HEK293T (cell line): ENCODE measurements at regions not wholly inside any gene's neighbourhood (a gene's known extent, or its start where the extent isn't known, plus 50 kb on each side); places are given as distances from the start of the nearest gene placed in this dataset.

ENCODE experiments used
- ARNT ChIP-seq: fragments of 450-650 bp; IDR thresholded peaks from 2 replicates; pipeline ENCODE4 v1.6.1; 2017; ENCODE audit warnings: mild to moderate bottlenecking
- BHLHE40 ChIP-seq: fragments of 450-650 bp; IDR thresholded peaks from 2 replicates; pipeline ENCODE4 v1.6.1; 2016; ENCODE audit warnings: mild to moderate bottlenecking, moderate library complexity, borderline replicate concordance
- ELF4 ChIP-seq: fragments of 450-650 bp; IDR thresholded peaks from 2 replicates; pipeline ENCODE4 v1.6.1; 2017; ENCODE audit warnings: antibody characterized with exemption
- FOXA1 ChIP-seq: fragments of 450-650 bp; IDR thresholded peaks from 2 replicates; pipeline ENCODE4 v1.6.1; 2016; ENCODE audit warnings: mild to moderate bottlenecking
- FOXK2 ChIP-seq: fragments of 450-650 bp; IDR thresholded peaks from 2 replicates; pipeline ENCODE4 v1.6.1; 2016; ENCODE audit warnings: mild to moderate bottlenecking
- FOXM1 ChIP-seq: fragments of 450-650 bp; IDR thresholded peaks from 2 replicates; pipeline ENCODE4 v1.6.1; 2017; ENCODE audit warnings: mild to moderate bottlenecking, borderline replicate concordance
- HDGF ChIP-seq: fragments of 450-650 bp; IDR thresholded peaks from 2 replicates; pipeline ENCODE4 v1.6.1; 2017; ENCODE audit warnings: antibody characterized with exemption, borderline replicate concordance
- L3MBTL2 ChIP-seq: fragments of 450-650 bp; conservative IDR thresholded peaks from 2 replicates; pipeline ENCODE4 v1.6.1; 2016; ENCODE audit warnings: mild to moderate bottlenecking
- LEF1 ChIP-seq: fragments of 450-650 bp; IDR thresholded peaks from 2 replicates; pipeline ENCODE4 v1.6.1; 2017; ENCODE audit warnings: mild to moderate bottlenecking, borderline replicate concordance
- NFRKB ChIP-seq: fragments of 450-650 bp; IDR thresholded peaks from 2 replicates; pipeline ENCODE4 v1.6.1; 2016; ENCODE audit warnings: mild to moderate bottlenecking, moderate library complexity
- SP1 ChIP-seq: fragments of 450-650 bp; IDR thresholded peaks from 2 replicates; pipeline ENCODE4 v1.6.1; 2017
- SUZ12 ChIP-seq: fragments of 450-650 bp; IDR thresholded peaks from 2 replicates; pipeline ENCODE4 v1.6.1; 2016; ENCODE audit warnings: mild to moderate bottlenecking
- TARDBP ChIP-seq: fragments of 450-650 bp; IDR thresholded peaks from 2 replicates; pipeline ENCODE4 v1.6.1; 2016
- TF ChIP-seq, protein P1 (sequence below): fragments of 450-650 bp; IDR thresholded peaks from 2 replicates; pipeline ENCODE4 v1.6.1; 2016

DNA sequence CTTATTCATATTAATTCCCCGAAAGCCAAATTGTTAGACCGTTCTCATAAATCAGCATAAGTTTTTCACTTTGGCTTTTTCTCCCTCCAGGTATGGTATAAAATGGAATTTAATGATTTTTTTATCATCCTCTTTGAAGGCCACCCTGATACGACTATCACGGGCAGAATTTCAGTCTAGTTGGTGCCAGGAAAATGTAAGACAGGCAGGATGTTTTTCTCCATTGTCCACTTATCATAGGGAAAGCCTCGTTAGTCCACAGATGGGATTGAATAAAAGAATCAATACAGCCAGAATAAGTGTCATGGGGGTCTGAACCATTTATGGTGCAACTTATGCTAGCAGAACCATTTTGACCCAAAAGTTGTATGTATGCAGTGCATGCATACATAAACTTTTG, 566.0 kb upstream of the ARGLU1 start:
- TF ChIP-seq SUZ12 (no peak), FOXA1 (no peak), TARDBP (no peak), FOXM1 (no peak), L3MBTL2 (no peak), BHLHE40 (no peak), NFRKB (no peak), ARNT (no peak), HDGF (no peak), FOXK2 (no peak), SP1 (no peak), LEF1 (no peak), ELF4 (no peak)
- TF ChIP-seq, protein P1, sequence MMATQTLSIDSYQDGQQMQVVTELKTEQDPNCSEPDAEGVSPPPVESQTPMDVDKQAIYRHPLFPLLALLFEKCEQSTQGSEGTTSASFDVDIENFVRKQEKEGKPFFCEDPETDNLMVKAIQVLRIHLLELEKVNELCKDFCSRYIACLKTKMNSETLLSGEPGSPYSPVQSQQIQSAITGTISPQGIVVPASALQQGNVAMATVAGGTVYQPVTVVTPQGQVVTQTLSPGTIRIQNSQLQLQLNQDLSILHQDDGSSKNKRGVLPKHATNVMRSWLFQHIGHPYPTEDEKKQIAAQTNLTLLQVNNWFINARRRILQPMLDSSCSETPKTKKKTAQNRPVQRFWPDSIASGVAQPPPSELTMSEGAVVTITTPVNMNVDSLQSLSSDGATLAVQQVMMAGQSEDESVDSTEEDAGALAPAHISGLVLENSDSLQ: no peak
